ENCODE measurements at regions not wholly inside any gene's neighbourhood (a gene's known extent, or its start where the extent isn't known, plus 50 kb on each side); places are given as distances from the start of the nearest gene placed in this dataset.

DNA sequence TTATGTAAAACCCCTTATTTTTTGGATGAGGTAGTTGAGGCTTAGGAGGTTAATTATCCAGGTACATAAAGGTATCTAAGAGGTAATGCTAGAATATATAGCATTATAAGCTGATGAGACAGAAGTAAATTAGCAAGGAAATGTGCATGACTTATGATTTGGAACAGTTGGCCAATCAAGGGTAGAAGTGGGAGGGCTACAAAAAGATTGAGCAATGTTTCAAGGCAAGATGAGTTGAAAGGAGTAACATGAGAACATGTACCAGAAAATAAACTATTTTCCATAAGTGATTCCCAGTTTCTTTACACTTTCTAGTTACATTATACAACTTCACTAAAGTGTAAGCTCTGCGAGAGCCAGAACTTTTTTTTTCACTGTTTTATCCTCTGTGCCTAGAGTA, 290.9 kb downstream of the LRIG3 start:
- H3K36me3 ChIP-seq (ENCODE audit: insufficient read depth, low read length) = no peaks in the 10 kb centered on the region
- no peaks in the 10 kb centered on the region for H4K20me1 ChIP-seq (ENCODE audit: insufficient read depth, low read length)
- H3K79me2 ChIP-seq (ENCODE audit: insufficient read depth, low read length) = no peaks in the 10 kb centered on the region
- ATAC-seq (ENCODE audit: insufficient read depth, low read depth) (no peak), DNase-seq (no peak)
- no peak overlapping the region for H3K4me2 ChIP-seq (ENCODE audit: insufficient read depth, low read length)
- H2AFZ ChIP-seq (ENCODE audit: low read depth, low read length) = no peak overlapping the region
- H3K9me3 ChIP-seq (ENCODE audit: insufficient read depth, low read length, severe bottlenecking) = peaks cover 8% of the 10 kb centered on the region
- no peak overlapping the region for H3K9ac ChIP-seq (ENCODE audit: low read depth, low read length)
- H3K27ac ChIP-seq (ENCODE audit: low read length) = no peak overlapping the region
- H3K4me1 ChIP-seq (ENCODE audit: insufficient read depth, low read length) = peaks cover 29% of the 10 kb centered on the region
- no peak overlapping the region for H3K4me3 ChIP-seq (ENCODE audit: low read depth in 1 of 2, low read length in 2 of 2)
- TF ChIP-seq, protein P1, sequence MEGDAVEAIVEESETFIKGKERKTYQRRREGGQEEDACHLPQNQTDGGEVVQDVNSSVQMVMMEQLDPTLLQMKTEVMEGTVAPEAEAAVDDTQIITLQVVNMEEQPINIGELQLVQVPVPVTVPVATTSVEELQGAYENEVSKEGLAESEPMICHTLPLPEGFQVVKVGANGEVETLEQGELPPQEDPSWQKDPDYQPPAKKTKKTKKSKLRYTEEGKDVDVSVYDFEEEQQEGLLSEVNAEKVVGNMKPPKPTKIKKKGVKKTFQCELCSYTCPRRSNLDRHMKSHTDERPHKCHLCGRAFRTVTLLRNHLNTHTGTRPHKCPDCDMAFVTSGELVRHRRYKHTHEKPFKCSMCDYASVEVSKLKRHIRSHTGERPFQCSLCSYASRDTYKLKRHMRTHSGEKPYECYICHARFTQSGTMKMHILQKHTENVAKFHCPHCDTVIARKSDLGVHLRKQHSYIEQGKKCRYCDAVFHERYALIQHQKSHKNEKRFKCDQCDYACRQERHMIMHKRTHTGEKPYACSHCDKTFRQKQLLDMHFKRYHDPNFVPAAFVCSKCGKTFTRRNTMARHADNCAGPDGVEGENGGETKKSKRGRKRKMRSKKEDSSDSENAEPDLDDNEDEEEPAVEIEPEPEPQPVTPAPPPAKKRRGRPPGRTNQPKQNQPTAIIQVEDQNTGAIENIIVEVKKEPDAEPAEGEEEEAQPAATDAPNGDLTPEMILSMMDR (IDR thresholded peaks at IDR 0.05; ENCODE audit: borderline replicate concordance, extremely low read depth, low read length, poor library complexity, severe bottlenecking) = no peak
- TF ChIP-seq EZH2 (IDR thresholded peaks at IDR 0.05; ENCODE audit: borderline replicate concordance, low read depth, low read length, severe bottlenecking) = no peak
- H3K27me3 ChIP-seq (ENCODE audit: insufficient read depth, low read length, poor library complexity) = no peaks in the 10 kb centered on the region

DNA sequence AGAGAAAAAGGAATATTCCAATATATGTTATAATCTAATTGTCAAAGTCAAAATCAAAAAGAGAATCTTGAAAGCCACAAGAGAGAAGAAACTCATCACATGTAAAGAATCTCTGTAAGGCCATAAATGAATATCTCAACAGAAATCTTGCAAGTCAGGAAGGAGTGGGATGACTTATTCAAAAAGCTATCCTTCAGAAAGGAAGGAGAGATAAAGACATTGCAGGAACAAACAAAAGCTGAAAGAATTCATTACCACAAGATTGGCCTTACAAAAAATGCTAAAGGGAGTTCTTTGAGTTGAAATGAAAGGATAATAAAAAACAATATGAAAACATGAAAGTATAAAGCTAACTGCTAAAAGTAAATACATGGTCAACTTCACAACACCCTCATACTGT, 286.8 kb downstream of the LRIG3 start:
- Histone ChIP-seq H2AFZ (ENCODE audit: low read depth, low read length) (no peak overlapping the region), H3K4me1 (ENCODE audit: insufficient read depth, low read length) (peaks cover 32% of the 10 kb centered on the region), H3K4me2 (ENCODE audit: insufficient read depth, low read length) (no peak overlapping the region), H3K4me3 (ENCODE audit: low read depth in 1 of 2, low read length in 2 of 2) (no peak overlapping the region), H3K27me3 (ENCODE audit: insufficient read depth, low read length, poor library complexity) (no peaks in the 10 kb centered on the region), H3K9ac (ENCODE audit: low read depth, low read length) (no peak overlapping the region), H4K20me1 (ENCODE audit: insufficient read depth, low read length) (no peaks in the 10 kb centered on the region), H3K36me3 (ENCODE audit: insufficient read depth, low read length) (no peaks in the 10 kb centered on the region), H3K27ac (ENCODE audit: low read length) (no peak overlapping the region), H3K9me3 (ENCODE audit: insufficient read depth, low read length, severe bottlenecking) (peaks cover 8% of the 10 kb centered on the region), H3K79me2 (ENCODE audit: insufficient read depth, low read length) (no peaks in the 10 kb centered on the region)
- ATAC-seq (ENCODE audit: insufficient read depth, low read depth) = peak; percentile 64; the same call in 2 of the 3 replicates
- TF ChIP-seq, protein P1 (IDR thresholded peaks at IDR 0.05; ENCODE audit: borderline replicate concordance, extremely low read depth, low read length, poor library complexity, severe bottlenecking) = no peak
- no peak for TF ChIP-seq EZH2 (IDR thresholded peaks at IDR 0.05; ENCODE audit: borderline replicate concordance, low read depth, low read length, severe bottlenecking)
- no peak for DNase-seq

DNA sequence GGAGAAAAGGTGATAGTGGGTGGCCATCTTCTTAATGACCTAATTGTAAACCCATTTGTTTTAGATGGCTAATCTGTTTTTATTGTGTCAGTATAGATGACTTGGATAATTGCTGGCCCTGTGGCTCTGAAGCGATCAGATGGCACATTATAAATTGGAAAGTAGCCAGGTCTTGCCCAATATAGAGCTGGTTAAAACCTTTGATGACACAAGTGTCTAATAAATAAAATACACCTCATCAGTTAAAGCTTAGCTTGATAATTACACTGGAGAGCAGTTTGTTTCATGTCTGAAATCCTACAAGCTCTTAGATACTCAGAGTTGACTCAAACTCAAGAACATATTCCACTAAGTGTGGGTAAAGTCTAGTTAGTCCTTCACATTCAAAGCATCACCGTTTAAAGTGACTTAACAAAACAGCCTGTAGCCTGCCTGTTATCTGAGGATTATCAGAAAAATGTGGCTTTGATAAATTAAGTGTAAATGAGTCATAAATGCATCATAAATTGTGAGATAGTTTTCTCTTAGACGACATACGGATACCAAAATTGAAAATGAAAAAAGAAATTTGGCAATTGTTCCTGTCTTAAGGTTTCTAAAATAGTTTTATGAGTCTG, 280.9 kb downstream of the LRIG3 start:
- Histone ChIP-seq H3K4me2 (ENCODE audit: insufficient read depth, low read length) (no peak overlapping the region), H3K27me3 (ENCODE audit: insufficient read depth, low read length, poor library complexity) (no peaks in the 10 kb centered on the region), H3K27ac (ENCODE audit: low read length) (no peak overlapping the region), H3K4me3 (ENCODE audit: low read depth in 1 of 2, low read length in 2 of 2) (no peak overlapping the region), H3K9ac (ENCODE audit: low read depth, low read length) (no peak overlapping the region), H4K20me1 (ENCODE audit: insufficient read depth, low read length) (no peaks in the 10 kb centered on the region), H3K4me1 (ENCODE audit: insufficient read depth, low read length) (0 out of 2 replicates have a peak, but pooled peaks cover 2% of the 10 kb centered on the region), H3K9me3 (ENCODE audit: insufficient read depth, low read length, severe bottlenecking) (no peaks in the 10 kb centered on the region), H3K79me2 (ENCODE audit: insufficient read depth, low read length) (no peaks in the 10 kb centered on the region), H3K36me3 (ENCODE audit: insufficient read depth, low read length) (no peaks in the 10 kb centered on the region), H2AFZ (ENCODE audit: low read depth, low read length) (no peak overlapping the region)
- DNase-seq (no peak), ATAC-seq (ENCODE audit: insufficient read depth, low read depth) (no peak)
- TF ChIP-seq EZH2 (IDR thresholded peaks at IDR 0.05; ENCODE audit: borderline replicate concordance, low read depth, low read length, severe bottlenecking) = no peak
- TF ChIP-seq, protein P1 (IDR thresholded peaks at IDR 0.05; ENCODE audit: borderline replicate concordance, extremely low read depth, low read length, poor library complexity, severe bottlenecking) = no peak
